KBM-7 (cell line): ENCODE measurements at regions not wholly inside any gene's neighbourhood (a gene's known extent, or its start where the extent isn't known, plus 50 kb on each side); places are given as distances from the start of the nearest gene placed in this dataset.
"Not testable (repeated sequence)": the region's sequence is repeated elsewhere in the genome, so short reads cannot be mapped to it uniquely, and the experiment has no call there.

Source experiments
- DNase-seq: peaks from one replicate; pipeline ENCODE4 v3.0.0-alpha.2; 2015
- in situ Hi-C: fragments of 300-500 bp; cut with MboI; formaldehyde crosslinking; loops from 2 replicates; pipeline ENCODE4 v1.14.3; 2020; ENCODE audit warnings: low sequenced_read_pairs, low pct_unique_long_range_greater_than_20kb, mixed read lengths

- DNase-seq = no peak
- in situ Hi-C loops = no loop called here
Measured at GRCh38 chrX:15013461-15013860, 140.2 kb downstream of the MOSPD2 start.

DNA sequence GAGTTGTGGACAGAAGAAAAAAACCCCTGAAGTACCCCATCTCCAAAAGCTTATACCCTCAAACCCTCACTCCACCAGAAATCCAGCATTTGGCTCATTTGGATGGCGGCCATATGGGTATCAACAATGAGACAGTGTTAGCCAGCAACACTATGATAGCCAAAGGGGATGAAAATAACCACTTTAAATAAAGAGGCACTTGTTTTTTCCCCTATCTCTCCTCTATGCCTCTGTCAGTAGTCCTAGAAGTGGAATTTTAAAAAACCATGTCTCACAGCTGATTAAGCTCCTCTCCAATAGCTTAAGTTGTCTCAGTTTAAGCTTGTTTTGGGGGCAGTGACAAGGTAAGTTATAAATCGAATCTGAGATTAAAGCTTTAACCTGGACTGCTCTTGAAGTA is 124.0 kb downstream of the MOSPD2 start:
- DNase-seq = no peak
- in situ Hi-C loops = no loop called here

DNA sequence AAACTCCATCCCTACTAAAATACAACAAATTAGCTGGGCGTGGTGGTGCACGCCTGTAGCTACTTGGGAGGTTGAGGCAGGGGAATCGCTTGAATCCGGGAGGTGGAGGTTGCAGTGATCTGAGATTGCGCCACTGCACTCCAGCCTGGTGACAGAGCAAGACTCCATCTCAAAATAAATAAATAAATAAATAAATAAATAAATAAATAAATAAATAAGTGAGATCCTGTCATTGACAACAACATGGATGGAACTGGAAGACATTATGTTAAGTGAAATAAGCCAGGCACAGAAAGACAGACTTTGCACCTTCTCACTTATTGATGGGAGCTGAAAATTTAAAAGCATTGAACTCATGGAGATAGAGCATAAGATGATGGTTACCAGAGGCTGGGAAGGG is 111.2 kb downstream of the MOSPD2 start:
- in situ Hi-C loops, DNase-seq: not testable (repeated sequence)
